Anterior cingulate cortex (tissue), 58 donors: ENCODE measurements at regions not wholly inside any gene's neighbourhood (a gene's known extent, or its start where the extent isn't known, plus 50 kb on each side); places are given as distances from the start of the nearest gene placed in this dataset.

Source experiments
- DNase-seq, 58 donors: peaks; one replicate each; lab custom pipeline; 2025; lab: John Stamatoyannopoulos, UW

GRCh38 chr2:42947809-42948600 lies 155.6 kb upstream of the HAAO start:
- no peak for DNase-seq

GRCh38 chr2:42944779-42945415 lies 152.5 kb upstream of the HAAO start:
- DNase-seq, result no peak

GRCh38 chr2:42942990-42943493 lies 150.7 kb upstream of the HAAO start:
- no peak for DNase-seq

- DNase-seq, result no peak
Measured at GRCh38 chr2:42942214-42942989, 150.0 kb upstream of the HAAO start.

GRCh38 chr2:42941633-42942176 lies 149.3 kb upstream of the HAAO start:
- no peak for DNase-seq

GRCh38 chr2:42939411-42940206 lies 147.2 kb upstream of the HAAO start:
- no peak for DNase-seq

GRCh38 chr2:42938671-42939370 lies 146.4 kb upstream of the HAAO start:
- no peak for DNase-seq

- no peak for DNase-seq
Measured at GRCh38 chr2:42937171-42937875, 144.9 kb upstream of the HAAO start.

- DNase-seq, result no peak
Measured at GRCh38 chr2:42935692-42936671, 143.6 kb upstream of the HAAO start.

GRCh38 chr2:42934580-42935186 lies 142.3 kb upstream of the HAAO start:
- DNase-seq, result no peak

GRCh38 chr2:42933824-42934254 lies 141.5 kb upstream of the HAAO start:
- no peak for DNase-seq

- no peak for DNase-seq
Measured at GRCh38 chr2:42932271-42933151, 140.1 kb upstream of the HAAO start.

- DNase-seq, result no peak
Measured at GRCh38 chr2:42931818-42932195, 139.4 kb upstream of the HAAO start.

GRCh38 chr2:42931146-42931817 lies 138.9 kb upstream of the HAAO start:
- DNase-seq, result no peak

GRCh38 chr2:42930025-42930581 lies 137.7 kb upstream of the HAAO start:
- no peak for DNase-seq
